ENCODE measurements at regions not wholly inside any gene's neighbourhood (a gene's known extent, or its start where the extent isn't known, plus 50 kb on each side); places are given as distances from the start of the nearest gene placed in this dataset.
A peak's percentile ranks its signal among the peaks of the same experiment; 100 is the strongest.

DNA sequence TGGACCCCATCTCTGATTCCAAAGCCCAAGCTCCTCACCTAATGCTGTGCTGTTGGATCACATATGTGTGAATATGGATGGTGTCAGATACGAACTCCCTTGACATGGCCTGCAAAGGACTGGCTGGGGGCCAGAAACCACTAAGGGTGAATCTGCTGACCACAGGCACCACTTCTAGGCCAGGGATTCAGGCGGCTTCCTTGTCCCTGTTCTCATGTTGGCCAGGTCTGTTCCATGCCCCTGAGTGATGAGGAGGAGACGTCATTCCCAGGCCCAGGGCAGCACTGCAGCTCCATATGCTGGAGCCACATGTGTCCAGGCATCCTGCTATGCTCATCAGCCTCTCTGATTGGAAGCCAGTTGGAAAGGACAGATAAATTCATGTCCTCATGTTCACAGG, 130.0 kb upstream of the BDNF start:
- Histone ChIP-seq H3K4me3 (ENCODE audit: low read depth, low read length) (no peak overlapping the region), H2AFZ (ENCODE audit: low read length, unreplicated experiment) (no peak overlapping the region), H3K27me3 (ENCODE audit: insufficient read depth, low read length) (no peaks in the 10 kb centered on the region), H3K36me3 (ENCODE audit: insufficient read depth, low read length) (no peaks in the 10 kb centered on the region), H3K4me1 (ENCODE audit: control insufficient read depth, insufficient read depth, low read length, unreplicated experiment) (no peaks in the 10 kb centered on the region), H3K27ac (ENCODE audit: low read depth, low read length) (no peak overlapping the region), H3K79me2 (ENCODE audit: control insufficient read depth, insufficient read depth, low read length, unreplicated experiment) (no peaks in the 10 kb centered on the region)

DNA sequence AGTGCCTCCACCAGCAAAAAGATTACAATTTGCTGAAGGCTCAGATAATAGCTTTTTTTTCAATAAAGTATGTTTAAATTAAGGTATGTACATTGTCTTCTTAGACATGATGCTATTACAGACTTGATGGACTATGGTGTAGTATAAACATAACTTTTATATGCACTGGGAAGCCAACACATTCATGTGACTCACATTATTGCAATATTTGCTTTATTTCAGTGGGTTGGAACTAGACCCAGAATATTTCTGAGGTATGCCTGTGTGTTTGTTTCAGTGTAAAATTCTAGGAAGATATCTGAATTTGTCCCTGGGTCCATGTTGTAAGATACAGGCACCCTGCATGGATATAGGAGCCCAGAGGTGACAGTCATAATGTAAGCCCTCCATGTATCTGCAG, 120.0 kb upstream of the BDNF start:
- H3K36me3 ChIP-seq (ENCODE audit: insufficient read depth, low read length) = no peaks in the 10 kb centered on the region
- no peak overlapping the region for H3K27ac ChIP-seq (ENCODE audit: low read depth, low read length)
- no peak overlapping the region for H2AFZ ChIP-seq (ENCODE audit: low read length, unreplicated experiment)
- H3K27me3 ChIP-seq (ENCODE audit: insufficient read depth, low read length) = no peaks in the 10 kb centered on the region; the same call in 1 of the 2 replicates
- no peak overlapping the region for H3K4me3 ChIP-seq (ENCODE audit: low read depth, low read length)
- no peaks in the 10 kb centered on the region for H3K4me1 ChIP-seq (ENCODE audit: control insufficient read depth, insufficient read depth, low read length, unreplicated experiment)
- no peaks in the 10 kb centered on the region for H3K79me2 ChIP-seq (ENCODE audit: control insufficient read depth, insufficient read depth, low read length, unreplicated experiment)

DNA sequence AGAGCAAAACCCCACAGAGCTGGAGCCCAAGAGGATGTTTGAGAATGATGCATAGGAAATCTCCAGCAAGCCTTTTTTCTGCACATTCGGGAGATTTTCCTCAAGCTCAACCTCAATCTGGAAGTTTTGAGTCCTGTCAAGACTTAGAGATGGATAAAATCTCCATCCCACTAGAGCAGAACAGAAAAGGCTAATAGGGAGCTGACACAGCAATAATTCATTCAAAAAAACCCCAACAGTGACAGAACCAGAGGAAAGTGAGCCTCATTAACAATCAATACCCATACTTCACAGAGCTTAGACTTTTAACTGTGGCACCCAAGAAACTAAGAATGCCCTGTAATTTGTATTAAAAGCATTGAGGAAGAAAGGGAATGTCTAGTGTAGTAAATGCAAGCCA, 115.9 kb upstream of the BDNF start:
- H3K79me2 ChIP-seq (ENCODE audit: control insufficient read depth, insufficient read depth, low read length, unreplicated experiment) = no peaks in the 10 kb centered on the region

DNA sequence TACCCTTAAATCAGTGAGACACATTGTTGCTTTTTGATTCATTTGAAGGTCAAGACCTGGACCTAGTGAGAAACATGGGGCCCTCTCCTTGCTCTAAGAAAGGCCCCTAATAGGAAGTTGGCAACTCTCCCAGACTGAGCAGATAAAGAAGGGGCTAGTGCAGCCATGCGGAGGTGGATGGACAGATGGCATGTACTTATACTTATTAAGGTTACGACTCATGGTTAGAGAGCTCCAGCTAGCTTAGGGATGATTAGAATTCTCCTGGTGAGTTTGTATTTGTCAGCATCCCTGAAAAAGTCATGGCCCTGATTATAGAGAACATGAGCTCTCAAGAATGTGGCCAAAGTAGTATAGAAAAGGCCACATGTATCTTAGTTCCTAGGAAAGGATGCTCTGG, 112.1 kb upstream of the BDNF start:
- H3K27ac ChIP-seq (ENCODE audit: low read depth, low read length) = no peak overlapping the region
- no peak overlapping the region for H2AFZ ChIP-seq (ENCODE audit: low read length, unreplicated experiment)
- no peak overlapping the region for H3K4me3 ChIP-seq (ENCODE audit: low read depth, low read length)
- H3K27me3 ChIP-seq (ENCODE audit: insufficient read depth, low read length) = peaks cover 8% of the 10 kb centered on the region; the same call in 1 of the 2 replicates
- H3K4me1 ChIP-seq (ENCODE audit: control insufficient read depth, insufficient read depth, low read length, unreplicated experiment) = no peaks in the 10 kb centered on the region
- no peaks in the 10 kb centered on the region for H3K79me2 ChIP-seq (ENCODE audit: control insufficient read depth, insufficient read depth, low read length, unreplicated experiment)
- H3K36me3 ChIP-seq (ENCODE audit: insufficient read depth, low read length) = no peaks in the 10 kb centered on the region

More for the DNA sequence above, 115.9 kb upstream of the BDNF start:
- Histone ChIP-seq H3K4me3 (ENCODE audit: low read depth, low read length) (no peak overlapping the region), H3K27me3 (ENCODE audit: insufficient read depth, low read length) (peaks cover 8% of the 10 kb centered on the region), H3K4me1 (ENCODE audit: control insufficient read depth, insufficient read depth, low read length, unreplicated experiment) (no peaks in the 10 kb centered on the region), H2AFZ (ENCODE audit: low read length, unreplicated experiment) (no peak overlapping the region), H3K36me3 (ENCODE audit: insufficient read depth, low read length) (no peaks in the 10 kb centered on the region), H3K27ac (ENCODE audit: low read depth, low read length) (no peak overlapping the region)

DNA sequence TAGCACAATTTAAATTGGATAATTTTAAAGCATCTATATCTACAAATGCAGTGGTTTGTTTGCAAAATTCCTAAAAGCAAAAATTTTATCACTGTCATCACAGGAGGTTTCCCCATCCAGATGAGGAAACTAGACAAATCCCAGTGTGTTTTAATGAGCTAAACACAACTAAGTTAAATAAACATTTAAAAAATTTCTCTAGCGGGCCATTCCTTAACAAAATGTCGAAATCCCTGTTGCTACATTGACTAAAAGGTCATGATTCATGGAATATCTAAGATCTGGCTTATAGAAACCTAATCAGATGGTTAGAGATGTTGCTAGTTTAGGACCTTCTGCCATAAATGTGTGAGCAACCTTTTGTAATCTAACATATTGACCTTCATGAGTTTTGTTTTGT, 107.3 kb upstream of the BDNF start:
- H3K27ac ChIP-seq (ENCODE audit: low read depth, low read length) = no peak overlapping the region
- H2AFZ ChIP-seq (ENCODE audit: low read length, unreplicated experiment) = no peak overlapping the region
- H3K27me3 ChIP-seq (ENCODE audit: insufficient read depth, low read length) = no peaks in the 10 kb centered on the region
- H3K4me1 ChIP-seq (ENCODE audit: control insufficient read depth, insufficient read depth, low read length, unreplicated experiment) = no peaks in the 10 kb centered on the region
- no peak overlapping the region for H3K4me3 ChIP-seq (ENCODE audit: low read depth, low read length)
- no peaks in the 10 kb centered on the region for H3K36me3 ChIP-seq (ENCODE audit: insufficient read depth, low read length)
- H3K79me2 ChIP-seq (ENCODE audit: control insufficient read depth, insufficient read depth, low read length, unreplicated experiment) = no peaks in the 10 kb centered on the region

DNA sequence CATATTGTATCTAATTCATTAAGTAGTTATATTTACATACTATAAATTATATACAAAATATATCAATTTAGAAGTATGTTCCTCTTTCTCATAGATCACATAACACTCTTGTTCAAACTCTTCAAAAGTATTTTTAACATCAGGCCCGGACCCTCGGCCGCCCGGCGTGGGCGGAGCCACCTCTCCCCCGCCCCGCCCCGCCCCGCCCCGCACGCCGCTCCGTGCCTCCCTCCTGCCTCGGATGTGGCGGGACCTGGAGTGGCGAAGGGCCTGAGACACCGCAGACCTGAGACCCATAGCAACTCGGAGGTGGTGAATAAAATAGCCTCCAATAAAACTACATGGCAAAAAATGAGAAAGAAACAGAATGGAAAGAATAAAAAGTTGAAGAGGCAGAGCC, 105.9 kb upstream of the BDNF start:
- no peak overlapping the region for H3K4me3 ChIP-seq (ENCODE audit: low read depth, low read length)
- H3K27me3 ChIP-seq (ENCODE audit: insufficient read depth, low read length) = no peaks in the 10 kb centered on the region
- H2AFZ ChIP-seq (ENCODE audit: low read length, unreplicated experiment) = no peak overlapping the region
- no peak overlapping the region for H3K27ac ChIP-seq (ENCODE audit: low read depth, low read length)
- no peaks in the 10 kb centered on the region for H3K79me2 ChIP-seq (ENCODE audit: control insufficient read depth, insufficient read depth, low read length, unreplicated experiment)
- H3K4me1 ChIP-seq (ENCODE audit: control insufficient read depth, insufficient read depth, low read length, unreplicated experiment) = no peaks in the 10 kb centered on the region
- no peaks in the 10 kb centered on the region for H3K36me3 ChIP-seq (ENCODE audit: insufficient read depth, low read length)

DNA sequence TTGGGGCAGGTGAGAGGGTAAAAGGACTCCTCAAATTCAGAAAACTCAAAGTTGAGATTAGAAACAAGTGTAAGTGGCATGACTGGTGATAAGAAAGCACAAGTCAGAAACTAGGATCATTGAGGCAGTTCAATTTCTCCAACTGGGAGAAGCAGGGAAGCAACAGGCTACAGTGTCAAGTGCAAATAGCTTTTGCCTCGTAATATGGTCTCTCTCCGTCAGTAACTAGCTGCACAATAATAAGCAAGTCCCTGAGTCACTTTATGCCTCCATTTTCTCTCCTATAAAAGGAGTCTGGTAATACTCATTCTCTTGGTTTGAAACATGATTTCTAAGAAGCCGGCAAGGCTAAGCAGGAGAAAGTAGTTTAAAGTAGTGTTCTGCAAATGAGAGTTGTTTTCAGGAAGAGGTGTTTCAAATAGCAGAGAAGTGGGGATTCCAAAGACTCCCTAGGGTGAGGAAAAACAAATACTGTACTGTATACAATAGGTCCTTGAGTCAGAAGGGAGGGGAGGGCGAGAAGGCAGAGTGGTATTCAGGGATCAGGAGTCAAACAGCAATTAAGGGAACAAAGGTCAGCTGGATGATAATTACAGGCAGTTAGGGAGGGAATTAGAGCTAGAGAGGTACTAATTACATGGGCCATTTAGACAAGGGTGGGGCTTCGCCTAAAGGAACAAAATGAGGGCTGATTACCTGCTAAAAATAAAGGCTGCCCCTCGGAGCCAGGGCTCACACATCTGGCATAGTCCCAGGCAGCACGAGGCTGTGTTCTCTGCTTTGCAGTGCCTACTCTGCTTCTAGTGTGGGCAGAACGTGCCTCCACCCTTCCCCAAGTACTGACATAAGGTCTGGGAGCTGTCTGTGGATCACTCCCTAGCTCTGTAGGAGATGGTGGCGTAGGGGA, 96.0 kb upstream of the BDNF start:
- H3K27me3 ChIP-seq (ENCODE audit: insufficient read depth, low read length) = no peaks in the 10 kb centered on the region
- peak overlapping the region; percentile 69 for H2AFZ ChIP-seq (ENCODE audit: low read length, unreplicated experiment)
- H3K79me2 ChIP-seq (ENCODE audit: control insufficient read depth, insufficient read depth, low read length, unreplicated experiment) = no peaks in the 10 kb centered on the region
- no peak overlapping the region for H3K4me3 ChIP-seq (ENCODE audit: low read depth, low read length)
- H3K36me3 ChIP-seq (ENCODE audit: insufficient read depth, low read length) = no peaks in the 10 kb centered on the region
- H3K4me1 ChIP-seq (ENCODE audit: control insufficient read depth, insufficient read depth, low read length, unreplicated experiment) = no peaks in the 10 kb centered on the region
- no peak overlapping the region for H3K27ac ChIP-seq (ENCODE audit: low read depth, low read length)

DNA sequence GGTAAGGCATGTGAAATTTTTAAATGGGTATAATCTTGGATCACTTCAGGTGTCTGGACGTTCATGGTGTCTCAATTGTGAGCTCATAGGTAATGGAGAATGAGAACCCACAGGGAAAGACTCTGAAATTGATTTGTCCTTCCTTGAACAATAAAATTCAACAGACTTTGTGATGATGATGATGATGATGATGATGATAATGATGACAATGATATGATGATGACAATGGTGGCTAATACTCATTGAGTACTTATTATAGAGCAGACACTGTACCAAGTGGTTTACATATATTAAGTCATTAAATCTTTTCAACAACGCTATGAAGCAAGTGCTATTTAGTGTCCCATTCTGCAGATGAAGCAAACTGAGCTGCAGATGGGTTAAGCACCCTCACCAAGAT, 86.6 kb upstream of the BDNF start:
- no peaks in the 10 kb centered on the region for H3K79me2 ChIP-seq (ENCODE audit: control insufficient read depth, insufficient read depth, low read length, unreplicated experiment)
- H3K4me3 ChIP-seq (ENCODE audit: low read depth, low read length) = no peak overlapping the region
- no peaks in the 10 kb centered on the region for H3K4me1 ChIP-seq (ENCODE audit: control insufficient read depth, insufficient read depth, low read length, unreplicated experiment)
- H3K27me3 ChIP-seq (ENCODE audit: insufficient read depth, low read length) = 0 out of 2 replicates have a peak, but pooled peaks cover 6% of the 10 kb centered on the region
- H3K27ac ChIP-seq (ENCODE audit: low read depth, low read length) = no peak overlapping the region
- no peaks in the 10 kb centered on the region for H3K36me3 ChIP-seq (ENCODE audit: insufficient read depth, low read length)
- H2AFZ ChIP-seq (ENCODE audit: low read length, unreplicated experiment) = no peak overlapping the region

DNA sequence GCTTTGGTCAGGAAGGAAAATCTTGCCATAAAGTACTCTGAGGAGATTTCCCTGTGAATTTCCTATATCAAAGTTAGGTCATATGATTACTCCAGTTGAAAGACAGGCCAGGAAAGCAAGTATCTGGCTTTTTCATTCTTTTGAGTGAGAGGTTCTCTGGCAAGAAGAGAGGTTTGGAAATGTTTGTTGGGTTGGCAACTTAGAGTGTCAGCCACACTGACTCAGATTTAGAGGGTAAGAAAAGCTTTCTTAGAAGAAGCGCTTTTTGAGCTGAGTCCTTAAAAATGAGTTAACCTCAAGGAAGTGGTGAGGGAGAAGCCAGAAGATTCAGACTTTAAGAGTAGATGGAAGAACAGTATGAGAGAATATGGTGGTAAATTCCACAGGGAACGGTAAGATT, 86.1 kb upstream of the BDNF start:
- Histone ChIP-seq H3K27ac (ENCODE audit: low read depth, low read length) (no peak overlapping the region), H3K36me3 (ENCODE audit: insufficient read depth, low read length) (no peaks in the 10 kb centered on the region), H3K27me3 (ENCODE audit: insufficient read depth, low read length) (0 out of 2 replicates have a peak, but pooled peaks cover 6% of the 10 kb centered on the region), H3K4me1 (ENCODE audit: control insufficient read depth, insufficient read depth, low read length, unreplicated experiment) (no peaks in the 10 kb centered on the region), H3K79me2 (ENCODE audit: control insufficient read depth, insufficient read depth, low read length, unreplicated experiment) (no peaks in the 10 kb centered on the region), H2AFZ (ENCODE audit: low read length, unreplicated experiment) (no peak overlapping the region), H3K4me3 (ENCODE audit: low read depth, low read length) (no peak overlapping the region)

DNA sequence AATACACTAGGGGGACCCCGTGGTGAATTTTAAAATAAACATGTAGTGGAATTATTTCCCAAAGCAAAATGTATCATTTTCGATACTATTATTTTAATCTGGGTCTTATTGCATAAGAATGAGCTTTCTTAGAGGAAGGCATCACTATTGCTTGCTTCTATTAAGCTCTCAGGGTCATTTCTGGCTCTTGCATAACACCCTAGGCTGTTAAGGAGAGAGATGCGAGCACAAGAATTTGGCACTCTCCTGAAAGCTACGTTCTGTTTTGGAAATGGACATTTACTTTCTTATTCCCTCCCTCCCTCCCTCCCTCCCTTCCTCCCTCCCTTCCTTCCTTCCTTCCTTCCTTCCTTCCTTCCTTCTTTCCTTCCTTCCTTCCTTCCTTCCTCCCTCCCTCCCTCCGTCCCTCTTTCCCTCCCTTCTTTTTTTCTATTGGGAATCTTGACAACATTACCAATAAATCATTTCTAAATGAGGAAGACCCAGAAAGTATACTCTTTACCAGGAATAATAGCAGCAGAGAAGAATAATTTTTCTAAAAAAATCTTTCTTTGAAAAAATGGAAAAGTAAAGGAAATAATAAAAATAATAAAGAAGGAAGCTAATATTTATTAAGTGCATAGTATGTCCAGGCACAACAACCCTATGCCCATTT, 83.6 kb upstream of the BDNF start:
- no peaks in the 10 kb centered on the region for H3K79me2 ChIP-seq (ENCODE audit: control insufficient read depth, insufficient read depth, low read length, unreplicated experiment)
- H3K27ac ChIP-seq (ENCODE audit: low read depth, low read length) = no peak overlapping the region
- peaks cover 13% of the 10 kb centered on the region; the same call in 1 of the 2 replicates for H3K27me3 ChIP-seq (ENCODE audit: insufficient read depth, low read length)
- no peaks in the 10 kb centered on the region for H3K36me3 ChIP-seq (ENCODE audit: insufficient read depth, low read length)
- H2AFZ ChIP-seq (ENCODE audit: low read length, unreplicated experiment) = no peak overlapping the region
- no peaks in the 10 kb centered on the region for H3K4me1 ChIP-seq (ENCODE audit: control insufficient read depth, insufficient read depth, low read length, unreplicated experiment)
- no peak overlapping the region for H3K4me3 ChIP-seq (ENCODE audit: low read depth, low read length)

DNA sequence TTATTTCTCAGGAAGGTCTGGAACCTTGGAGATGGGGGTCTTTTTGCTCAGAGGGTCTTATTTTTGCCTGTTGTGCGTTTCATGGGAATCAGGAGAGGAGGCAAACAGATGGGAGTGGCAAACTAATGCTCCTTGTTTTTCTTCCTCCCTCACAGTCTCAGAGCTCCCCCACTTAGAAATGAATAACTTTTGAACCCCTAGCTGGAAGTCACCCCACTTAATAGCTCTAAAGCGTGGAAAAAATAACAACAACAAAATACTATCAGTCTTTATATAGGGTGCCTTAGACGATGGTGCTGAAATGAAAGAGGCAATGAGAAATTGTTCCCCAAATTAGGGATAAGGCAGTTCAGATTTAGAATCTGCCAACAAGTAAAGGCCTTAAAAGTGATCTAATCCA, 76.8 kb upstream of the BDNF start:
- Histone ChIP-seq H3K4me1 (ENCODE audit: control insufficient read depth, insufficient read depth, low read length, unreplicated experiment) (peaks cover 4% of the 10 kb centered on the region), H3K4me3 (ENCODE audit: low read depth, low read length) (no peak overlapping the region), H3K79me2 (ENCODE audit: control insufficient read depth, insufficient read depth, low read length, unreplicated experiment) (no peaks in the 10 kb centered on the region), H3K27ac (ENCODE audit: low read depth, low read length) (no peak overlapping the region), H3K27me3 (ENCODE audit: insufficient read depth, low read length) (peaks cover 32% of the 10 kb centered on the region), H2AFZ (ENCODE audit: low read length, unreplicated experiment) (no peak overlapping the region), H3K36me3 (ENCODE audit: insufficient read depth, low read length) (no peaks in the 10 kb centered on the region)

Measured in ACC112 (cell line).